PC-9 (cell line): ENCODE measurements at regions not wholly inside any gene's neighbourhood (a gene's known extent, or its start where the extent isn't known, plus 50 kb on each side); places are given as distances from the start of the nearest gene placed in this dataset.

Experiments used
- BruUV-seq: library from RNA; stranded (reverse); fragments of 400-500 nt; replicated peaks from 2 replicates; lab custom pipeline; 2021; lab: Mats Ljungman, UMichigan
- CTCF ChIA-PET: fragments of 300-600 bp; sonication (Branson Sonifier 250); formaldehyde crosslinking; loops from one replicate; lab custom pipeline; 2022; ENCODE audit warnings: antibody characterized with exemption; lab: Charles Lee
- POLR2A ChIA-PET: fragments of 300-600 bp; sonication (Branson Sonifier 250); formaldehyde crosslinking; loops from one replicate; lab custom pipeline; 2022; ENCODE audit warnings: antibody characterized with exemption; ENCODE audit not compliant: unreplicated experiment; lab: Charles Lee
- DNase-seq, 2 experiments: peaks; one replicate each; pipeline versions ENCODE4 v3.0.0 to v3.0.0-alpha.2; 2015 to 2022; ENCODE audit warnings: mixed read lengths in 1 of 2
- H2AFZ ChIP-seq: fragments of 200-600 bp; sonication (generic); 2 replicates; pipeline ENCODE4 v1.8.1; 2017; ENCODE audit warnings: antibody characterized with exemption
- H3F3A ChIP-seq: fragments of 200-600 bp; sonication (generic); 2 replicates; pipeline ENCODE4 v1.8.1; 2017; ENCODE audit warnings: antibody characterized with exemption, mild to moderate bottlenecking, low read depth; ENCODE audit not compliant: insufficient read depth
- H3K27ac ChIP-seq: fragments of 200-600 bp; sonication (generic); 2 replicates; pipeline ENCODE4 v1.6.1; 2016; ENCODE audit warnings: mixed run types
- H3K27me3 ChIP-seq: fragments of 200-600 bp; sonication (generic); 2 replicates; pipeline ENCODE4 v1.6.1; 2016; ENCODE audit warnings: low read depth, mixed run types; ENCODE audit not compliant: insufficient read depth
- H3K36me3 ChIP-seq: fragments of 200-600 bp; sonication (generic); 2 replicates; pipeline ENCODE4 v1.6.1; 2016; ENCODE audit warnings: low read depth, mixed run types
- H3K4me1 ChIP-seq: fragments of 200-600 bp; sonication (generic); replicated peaks from 2 replicates; pipeline ENCODE4 v1.6.1; 2016; ENCODE audit warnings: mixed run types; ENCODE audit not compliant: insufficient read depth
- H3K4me2 ChIP-seq: fragments of 200-600 bp; sonication (generic); 2 replicates; pipeline ENCODE4 v1.6.1; 2017; ENCODE audit warnings: mixed run types
- H3K4me3 ChIP-seq: fragments of 200-600 bp; sonication (generic); 2 replicates; pipeline ENCODE4 v1.6.1; 2016; ENCODE audit warnings: mixed run types
- H3K79me2 ChIP-seq: fragments of 200-600 bp; sonication (generic); 2 replicates; pipeline ENCODE4 v1.6.1; 2017; ENCODE audit warnings: low read depth, mixed run types
- H3K9me2 ChIP-seq: fragments of 200-600 bp; sonication (generic); 2 replicates; pipeline ENCODE4 v1.8.1; 2017; ENCODE audit warnings: mild to moderate bottlenecking; ENCODE audit not compliant: insufficient read depth
- H3K9me3 ChIP-seq: fragments of 200-600 bp; sonication (generic); 2 replicates; pipeline ENCODE4 v1.8.1; 2016; ENCODE audit warnings: low read depth; ENCODE audit not compliant: insufficient read depth
- H4K20me1 ChIP-seq: fragments of 200-600 bp; sonication (generic); 2 replicates; pipeline ENCODE4 v1.8.1; 2017; ENCODE audit not compliant: insufficient read depth
- CTCF ChIP-seq: fragments of 200-600 bp; sonication (generic); conservative IDR thresholded peaks from 2 replicates; pipeline ENCODE4 v1.6.1; 2017; ENCODE audit warnings: mixed run types, antibody characterized with exemption, mild to moderate bottlenecking, moderate library complexity
- EZH2 ChIP-seq: fragments of 200-600 bp; sonication (generic); IDR thresholded peaks from 2 replicates; pipeline ENCODE4 v1.8.0; 2017; ENCODE audit warnings: antibody characterized with exemption, low read depth
- intact Hi-C: fragments of 100-400 bp; cut with micrococcal nuclease; formaldehyde crosslinking; loops from one replicate; pipeline ENCODE4 v1.10.0; 2022; ENCODE audit not compliant: unreplicated experiment

GRCh38 chr15:39317225-39317624, 263.7 kb upstream of the THBS1 start:
- Histone ChIP-seq H3K79me2 (no peaks in the 10 kb centered on the region), H3K4me3 (no peak overlapping the region), H4K20me1 (no peaks in the 10 kb centered on the region), H3K4me1 (no peaks in the 10 kb centered on the region), H3K36me3 (no peaks in the 10 kb centered on the region), H3K9me2 (no peaks in the 10 kb centered on the region), H3K27ac (no peak overlapping the region), H3K4me2 (no peak overlapping the region), H2AFZ (no peak overlapping the region), H3F3A (no peaks in the 10 kb centered on the region), H3K9me3 (no peaks in the 10 kb centered on the region), H3K27me3 (no peaks in the 10 kb centered on the region)
- no peak for DNase-seq
- TF ChIP-seq CTCF (no peak), EZH2 (no peak)
- intact Hi-C loops, result no loop called here
- no TSS peak for BruUV-seq
- CTCF ChIA-PET, result no interaction called here
- POLR2A ChIA-PET, result no interaction called here

GRCh38 chr15:39318231-39318630, 262.6 kb upstream of the THBS1 start:
- no peak for DNase-seq
- H3F3A ChIP-seq, result no peaks in the 10 kb centered on the region
- no peaks in the 10 kb centered on the region for H3K27me3 ChIP-seq
- no peak overlapping the region for H3K4me3 ChIP-seq
- H3K4me2 ChIP-seq, result no peak overlapping the region
- no peaks in the 10 kb centered on the region for H4K20me1 ChIP-seq
- no peaks in the 10 kb centered on the region for H3K4me1 ChIP-seq
- POLR2A ChIA-PET, result no interaction called here
- no peak for TF ChIP-seq EZH2
- TF ChIP-seq CTCF, result no peak
- H3K9me2 ChIP-seq, result no peaks in the 10 kb centered on the region
- intact Hi-C loops, result no loop called here
- BruUV-seq, result no TSS peak
- no peaks in the 10 kb centered on the region for H3K79me2 ChIP-seq
- CTCF ChIA-PET, result no interaction called here
- H3K9me3 ChIP-seq, result no peaks in the 10 kb centered on the region
- no peaks in the 10 kb centered on the region for H3K36me3 ChIP-seq
- no peak overlapping the region for H2AFZ ChIP-seq
- H3K27ac ChIP-seq, result no peak overlapping the region

- Histone ChIP-seq H3K9me2 (no peaks in the 10 kb centered on the region), H3K4me3 (no peak overlapping the region), H3K27ac (no peak overlapping the region), H2AFZ (no peak overlapping the region), H3K9me3 (no peaks in the 10 kb centered on the region), H3K79me2 (no peaks in the 10 kb centered on the region), H3K4me2 (no peak overlapping the region), H3K36me3 (no peaks in the 10 kb centered on the region), H3K4me1 (no peaks in the 10 kb centered on the region), H4K20me1 (no peaks in the 10 kb centered on the region), H3F3A (no peaks in the 10 kb centered on the region), H3K27me3 (no peaks in the 10 kb centered on the region)
- no peak for DNase-seq
- intact Hi-C loops, result no loop called here
- TF ChIP-seq EZH2, result no peak
- TF ChIP-seq CTCF, result no peak
- POLR2A ChIA-PET, result no interaction called here
- BruUV-seq, result no TSS peak
- CTCF ChIA-PET, result no interaction called here
Measured at GRCh38 chr15:39320355-39320754, 260.5 kb upstream of the THBS1 start.
